Endodermal cell (in vitro differentiated cells): ENCODE measurements at regions not wholly inside any gene's neighbourhood (a gene's known extent, or its start where the extent isn't known, plus 50 kb on each side); places are given as distances from the start of the nearest gene placed in this dataset.
A peak's percentile ranks its signal among the peaks of the same experiment; 100 is the strongest.
"Not testable (repeated sequence)": the region's sequence is repeated elsewhere in the genome, so short reads cannot be mapped to it uniquely, and the experiment has no call there.

Experiments
- DNase-seq: peaks from one replicate; pipeline ENCODE4 v3.0.0-alpha.2; 2017
- H3K27ac ChIP-seq: 2 replicates; pipeline ENCODE4 v1.5.1; 2013; ENCODE audit warnings: mild to moderate bottlenecking, low read depth, low read length, moderate library complexity
- H3K27me3 ChIP-seq: 2 replicates; pipeline ENCODE4 v1.6.1; 2013; ENCODE audit warnings: mild to moderate bottlenecking, low read length, moderate library complexity; ENCODE audit not compliant: insufficient read depth, control insufficient read depth, poor library complexity, severe bottlenecking
- H3K36me3 ChIP-seq: 2 replicates; pipeline ENCODE4 v1.7.0; 2013; ENCODE audit warnings: mild to moderate bottlenecking, low read length, moderate library complexity; ENCODE audit not compliant: control insufficient read depth, insufficient read depth
- H3K4me1 ChIP-seq: one replicate; pipeline ENCODE4 v1.7.0; 2013; ENCODE audit warnings: low read length; ENCODE audit not compliant: control insufficient read depth, insufficient read depth
- H3K4me3 ChIP-seq: 2 replicates; pipeline ENCODE4 v1.5.1; 2013; ENCODE audit warnings: mild to moderate bottlenecking, low read length, moderate library complexity
- H3K9ac ChIP-seq: 2 replicates; pipeline ENCODE4 v1.6.1; 2013; ENCODE audit warnings: mild to moderate bottlenecking, low read length, moderate library complexity; ENCODE audit not compliant: poor library complexity, severe bottlenecking; ENCODE audit errors: extremely low read depth
- H3K9me3 ChIP-seq: 2 replicates; pipeline ENCODE4 v1.6.1; 2013; ENCODE audit warnings: mild to moderate bottlenecking, low read length, moderate library complexity; ENCODE audit not compliant: control insufficient read depth
- H3K27ac Mint-ChIP-seq: 2 replicates; pipeline ENCODE4 v1.8.0; 2020; ENCODE audit warnings: mixed read lengths
- H3K27me3 Mint-ChIP-seq: 2 replicates; pipeline ENCODE4 v1.8.0; 2021; ENCODE audit warnings: mild to moderate bottlenecking, mixed read lengths; ENCODE audit not compliant: insufficient read depth
- H3K36me3 Mint-ChIP-seq: 2 replicates; pipeline ENCODE4 v1.8.0; 2020; ENCODE audit warnings: low read depth, mixed read lengths
- H3K4me1 Mint-ChIP-seq: 2 replicates; pipeline ENCODE4 v1.8.0; 2020; ENCODE audit warnings: mixed read lengths
- H3K4me3 Mint-ChIP-seq: 2 replicates; pipeline ENCODE4 v1.8.0; 2020; ENCODE audit warnings: mild to moderate bottlenecking, moderate library complexity, mixed read lengths
- H3K9me3 Mint-ChIP-seq: 2 replicates; pipeline ENCODE4 v1.8.0; 2020; ENCODE audit warnings: mild to moderate bottlenecking, mixed read lengths
- WGBS, 2 experiments: methylation state at CpG; one replicate each; pipeline versions ENCODE4 v1.1.5 to v1.1.7; 2013; ENCODE audit warnings: missing lambda C conversion rate in 2 of 2, mixed read lengths in 1 of 2; ENCODE audit not compliant: insufficient coverage in 1 of 2, insufficient read length in 1 of 2; 5-methylcytosine and 5-hydroxymethylcytosine counted together

- not testable (repeated sequence) for H3K27ac ChIP-seq, H3K27me3 Mint-ChIP-seq, DNase-seq, H3K9ac ChIP-seq, H3K4me1 ChIP-seq, H3K9me3 ChIP-seq, H3K4me3 ChIP-seq, H3K27me3 ChIP-seq, H3K4me1 Mint-ChIP-seq, H3K36me3 ChIP-seq, H3K4me3 Mint-ChIP-seq, H3K27ac Mint-ChIP-seq, H3K36me3 Mint-ChIP-seq
- WGBS, 2 experiments: 67 to 80% methylated on average over 1 of the region's 8 CpGs
- H3K9me3 Mint-ChIP-seq: peaks cover 17% of the 10 kb centered on the region
Observed at GRCh38 chr16:29278097-29278871, 128.2 kb downstream of the NPIPB11 start.

- H3K27me3 Mint-ChIP-seq, H3K27me3 ChIP-seq, H3K9me3 ChIP-seq, H3K36me3 ChIP-seq, H3K9ac ChIP-seq, H3K4me1 Mint-ChIP-seq, H3K27ac Mint-ChIP-seq, H3K4me3 ChIP-seq, H3K4me1 ChIP-seq, H3K9me3 Mint-ChIP-seq, H3K4me3 Mint-ChIP-seq, DNase-seq, H3K27ac ChIP-seq, H3K36me3 Mint-ChIP-seq: not testable (repeated sequence)
- 73 to 100% methylated on average over 1 to 2 of the region's 5 CpGs for WGBS, 2 experiments
Observed at GRCh38 chr16:29276446-29276845, 130.1 kb downstream of the NPIPB11 start.

- not testable (repeated sequence) for H3K9ac ChIP-seq, H3K27ac Mint-ChIP-seq, H3K27ac ChIP-seq, H3K9me3 ChIP-seq, DNase-seq, H3K36me3 Mint-ChIP-seq, H3K27me3 Mint-ChIP-seq, H3K36me3 ChIP-seq, H3K4me1 ChIP-seq, H3K4me3 Mint-ChIP-seq, H3K27me3 ChIP-seq, H3K4me1 Mint-ChIP-seq, H3K9me3 Mint-ChIP-seq, H3K4me3 ChIP-seq
- WGBS, 2 experiments: 90 to 92% methylated on average over 6 to 9 of the region's 12 CpGs
Observed at GRCh38 chr16:29274055-29275035, 132.2 kb downstream of the NPIPB11 start.

DNA sequence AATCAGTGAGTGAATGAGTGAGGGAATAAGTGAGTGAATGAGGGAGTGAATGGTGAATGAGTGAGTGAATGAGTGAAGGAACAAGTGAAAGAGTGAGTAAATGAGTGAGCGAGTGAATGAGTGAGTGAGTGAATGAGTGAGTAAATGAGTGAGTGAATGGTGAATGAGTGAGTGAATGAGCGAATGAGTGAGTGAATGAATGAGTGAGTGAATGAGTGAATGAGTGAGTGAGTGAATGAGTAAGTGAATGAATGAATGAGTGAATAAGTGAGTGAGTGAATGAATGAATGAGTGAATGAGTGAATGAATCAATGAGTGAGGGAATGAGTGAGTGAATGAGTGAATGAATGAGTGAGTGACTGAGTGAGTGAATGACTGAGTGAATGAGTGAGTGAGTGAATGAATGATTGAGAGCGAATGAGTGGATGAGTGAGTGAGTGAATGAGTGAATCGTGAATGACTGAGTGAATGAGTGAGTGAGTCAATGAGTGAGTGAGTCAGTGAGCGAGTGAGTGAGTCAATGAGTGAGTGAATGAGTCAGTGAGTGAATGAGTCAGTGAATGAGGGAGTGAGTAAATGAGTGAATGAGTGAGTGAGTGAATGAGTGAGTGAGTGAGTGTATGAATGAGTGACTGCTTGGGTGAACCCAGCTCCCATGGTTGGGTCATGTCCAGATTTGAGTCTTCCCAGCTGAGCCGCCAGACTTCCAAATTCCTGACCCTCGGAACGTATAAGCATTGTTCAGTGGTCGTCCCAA is 133.0 kb downstream of the NPIPB11 start:
- H3K36me3 Mint-ChIP-seq, H3K27ac Mint-ChIP-seq, H3K36me3 ChIP-seq, H3K4me3 ChIP-seq, H3K9me3 Mint-ChIP-seq, DNase-seq, H3K4me1 ChIP-seq, H3K4me3 Mint-ChIP-seq, H3K4me1 Mint-ChIP-seq, H3K27me3 ChIP-seq, H3K27me3 Mint-ChIP-seq, H3K9ac ChIP-seq, H3K9me3 ChIP-seq, H3K27ac ChIP-seq: not testable (repeated sequence)
- 90 to 93% methylated on average over 5 to 7 of the region's 9 CpGs for WGBS, 2 experiments

GRCh38 chr16:29271721-29272675 is 134.5 kb downstream of the NPIPB11 start:
- H3K27ac ChIP-seq, H3K27me3 Mint-ChIP-seq, H3K27ac Mint-ChIP-seq, H3K36me3 Mint-ChIP-seq, H3K9ac ChIP-seq, H3K4me3 Mint-ChIP-seq, H3K27me3 ChIP-seq, H3K4me3 ChIP-seq, H3K4me1 Mint-ChIP-seq, H3K4me1 ChIP-seq, H3K9me3 Mint-ChIP-seq, H3K9me3 ChIP-seq, H3K36me3 ChIP-seq: not testable (repeated sequence)
- 91% methylated on average over 16 of the region's 19 CpGs; no CpG with 5 or more reads in 1 of the 2 experiments for WGBS, 2 experiments
- peak; percentile 17 for DNase-seq

DNA sequence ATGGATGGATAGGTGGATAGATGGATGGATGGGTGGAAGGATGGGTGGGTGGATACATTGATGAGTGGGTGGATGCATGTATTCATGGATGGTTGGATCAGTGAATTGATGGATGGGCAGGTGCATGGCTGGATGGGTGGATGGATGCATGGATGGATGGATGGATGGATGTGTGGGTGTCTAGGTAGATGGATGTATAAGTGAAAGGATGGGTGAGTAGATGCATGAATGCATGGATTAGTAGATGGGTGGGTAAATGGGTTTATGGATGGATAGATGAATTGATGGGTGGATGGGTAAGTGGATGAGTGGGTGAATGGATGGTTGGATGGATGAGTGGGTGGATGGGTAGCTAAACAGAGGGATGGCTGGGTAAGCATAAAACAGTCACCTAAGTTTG is 135.6 kb downstream of the NPIPB11 start:
- H3K36me3 Mint-ChIP-seq, H3K27ac Mint-ChIP-seq, H3K27ac ChIP-seq, H3K4me1 Mint-ChIP-seq, H3K9me3 ChIP-seq, H3K27me3 Mint-ChIP-seq, H3K27me3 ChIP-seq, H3K4me3 ChIP-seq, H3K36me3 ChIP-seq, H3K9ac ChIP-seq, DNase-seq, H3K4me3 Mint-ChIP-seq, H3K4me1 ChIP-seq, H3K9me3 Mint-ChIP-seq: not testable (repeated sequence)
